ENCODE measurements at regions not wholly inside any gene's neighbourhood (a gene's known extent, or its start where the extent isn't known, plus 50 kb on each side); places are given as distances from the start of the nearest gene placed in this dataset.

- H3K4me2 ChIP-seq (ENCODE audit: low read depth, low read length), result no peak overlapping the region
- H3K14ac ChIP-seq (replicated peaks; ENCODE audit: low read depth, low read length), result no peak overlapping the region
- ChIA-PET POLR2A (ENCODE audit: unreplicated experiment) (no interaction called here), CTCF (no interaction called here)
- H3K4me3 ChIP-seq (ENCODE audit: insufficient read depth, low read depth, low read length), result no peak overlapping the region
- no peak overlapping the region for H3K56ac ChIP-seq (ENCODE audit: extremely low read depth, insufficient read depth, low read length)
- no peak overlapping the region for H3K4ac ChIP-seq (ENCODE audit: low read depth, low read length)
- dilution Hi-C loops (cut with HindIII; ENCODE audit: low sequenced_read_pairs, unreplicated experiment) (no loop called here), in situ Hi-C loops (cut with MboI; ENCODE audit: low sequenced_read_pairs) (no loop called here), intact Hi-C loops (cut with micrococcal nuclease) (no loop called here)
- H2AK9ac ChIP-seq (replicated peaks; ENCODE audit: low read depth, low read length, poor library complexity), result no peak overlapping the region
- H3K4me1 ChIP-seq (ENCODE audit: control insufficient read depth, insufficient read depth, low read length), result no peaks in the 10 kb centered on the region
- H4K8ac ChIP-seq (ENCODE audit: low read depth in 2 of 2, low read length in 2 of 2), result no peak overlapping the region
- no TSS peak for BruUV-seq (replicated peaks)
- no peak overlapping the region for H4K5ac ChIP-seq (ENCODE audit: low read depth, low read length)
- H4K20me1 ChIP-seq (ENCODE audit: insufficient read depth, low read length), result no peaks in the 10 kb centered on the region
- TF ChIP-seq BHLHE40 (IDR thresholded peaks at IDR 0.05; ENCODE audit: low read depth, low read length) (no peak), RAD21 (IDR thresholded peaks at IDR 0.05; ENCODE audit: low read length) (no peak), MXI1 (IDR thresholded peaks at IDR 0.05; ENCODE audit: borderline replicate concordance, low read depth, low read length) (no peak), CHD1 (IDR thresholded peaks at IDR 0.05; ENCODE audit: low read depth, low read length) (no peak), RCOR1 (IDR thresholded peaks at IDR 0.05; ENCODE audit: insufficient replicate concordance, low read length) (no peak), USF2 (IDR thresholded peaks at IDR 0.05; ENCODE audit: low read depth, low read length) (no peak), RFX5 (IDR thresholded peaks at IDR 0.05; ENCODE audit: low read depth, low read length) (no peak), MAFK (IDR thresholded peaks at IDR 0.05; ENCODE audit: low read depth, low read length) (no peak), POLR2A (IDR thresholded peaks at IDR 0.05; ENCODE audit: low read depth, low read length) (no peak), ELK1 (IDR thresholded peaks at IDR 0.05; ENCODE audit: borderline replicate concordance, low read depth, low read length) (no peak), FOS (IDR thresholded peaks at IDR 0.05; ENCODE audit: low read depth, low read length) (no peak), SMC3 (IDR thresholded peaks at IDR 0.05; ENCODE audit: low read depth, low read length) (no peak), CEBPB (IDR thresholded peaks at IDR 0.05; ENCODE audit: low read depth, low read length) (no peak), NFE2L2 (IDR thresholded peaks at IDR 0.05; ENCODE audit: low read depth, low read length) (no peak)
- DNase-seq (no peak), ATAC-seq (ENCODE audit: low read depth) (no peak)
- H2AK5ac ChIP-seq (ENCODE audit: low read depth, low read length), result no peak overlapping the region
- no peaks in the 10 kb centered on the region for H3K27me3 ChIP-seq (ENCODE audit: control insufficient read depth, insufficient read depth, low read length)
- H2AFZ ChIP-seq (replicated peaks; ENCODE audit: low read length, poor library complexity), result no peak overlapping the region
- H3K79me1 ChIP-seq (ENCODE audit: low read depth in 1 of 2, low read length in 2 of 2), result no peaks in the 10 kb centered on the region
- no peak overlapping the region for H3K18ac ChIP-seq (ENCODE audit: low read depth, low read length)
- no peak overlapping the region for H2BK15ac ChIP-seq (ENCODE audit: low read depth, low read length)
- no peak overlapping the region for H4K91ac ChIP-seq (ENCODE audit: insufficient read depth, low read depth, low read length)
- H3K27ac ChIP-seq (ENCODE audit: insufficient read depth, low read length), result no peak overlapping the region
- no CpG with 5 or more reads among the region's 4 CpGs for WGBS, 2 experiments (ENCODE audit: extremely low coverage in 2 of 2, insufficient read length in 1 of 2)
- H2BK20ac ChIP-seq (ENCODE audit: low read depth, low read length), result no peak overlapping the region
- H3K9me3 ChIP-seq (ENCODE audit: control insufficient read depth, insufficient read depth, low read length), result peaks cover 3% of the 10 kb centered on the region; the same call in 1 of the 2 replicates
- no peak overlapping the region for H2BK120ac ChIP-seq (ENCODE audit: low read depth, low read length)
- no peak overlapping the region for H3K9ac ChIP-seq (ENCODE audit: low read depth, low read length)
- H3K36me3 ChIP-seq (ENCODE audit: control insufficient read depth, insufficient read depth, low read length), result no peaks in the 10 kb centered on the region
- no peaks in the 10 kb centered on the region for H3K9me1 ChIP-seq (ENCODE audit: insufficient read depth, low read length)
- no peak overlapping the region for H3K23ac ChIP-seq (ENCODE audit: low read depth, low read length)
- H2BK5ac ChIP-seq (ENCODE audit: low read depth, low read length, poor library complexity, severe bottlenecking), result no peak overlapping the region
These were observed 404.9 kb downstream of the SQOR start for GRCh38 chr15:46039703-46040102.

All from IMR-90 (cell line).